Middle frontal gyrus (tissue), 1 donor: ENCODE measurements at regions not wholly inside any gene's neighbourhood (a gene's known extent, or its start where the extent isn't known, plus 50 kb on each side); places are given as distances from the start of the nearest gene placed in this dataset.
A peak's percentile ranks its signal among the peaks of the same experiment; 100 is the strongest.

ENCODE experiments used
- DNase-seq: peaks from one replicate; pipeline ENCODE4 v3.0.0-alpha.2; 2015; ENCODE audit warnings: low spot score; ENCODE audit errors: extremely low spot score

DNA sequence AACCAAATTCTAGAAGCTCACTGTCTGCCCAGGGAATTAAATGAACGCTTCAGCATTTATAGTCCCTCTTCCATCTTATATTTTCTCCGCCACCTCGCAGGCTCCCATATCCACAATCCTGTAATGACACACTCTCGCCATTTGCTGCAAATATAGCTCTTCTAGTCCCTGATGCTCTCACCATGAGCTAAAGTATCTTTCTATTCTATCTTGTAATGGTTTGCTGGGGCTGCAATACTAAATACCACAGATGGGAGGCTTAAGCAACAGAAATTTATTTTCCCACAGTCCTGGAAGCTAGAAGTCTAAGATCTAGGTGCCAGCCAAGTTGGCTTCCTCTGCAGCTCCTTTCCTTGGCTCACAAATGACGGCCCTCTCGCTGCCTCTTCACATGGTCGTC, 106.9 kb upstream of the NPHP3 start:
- no peak for DNase-seq

DNA sequence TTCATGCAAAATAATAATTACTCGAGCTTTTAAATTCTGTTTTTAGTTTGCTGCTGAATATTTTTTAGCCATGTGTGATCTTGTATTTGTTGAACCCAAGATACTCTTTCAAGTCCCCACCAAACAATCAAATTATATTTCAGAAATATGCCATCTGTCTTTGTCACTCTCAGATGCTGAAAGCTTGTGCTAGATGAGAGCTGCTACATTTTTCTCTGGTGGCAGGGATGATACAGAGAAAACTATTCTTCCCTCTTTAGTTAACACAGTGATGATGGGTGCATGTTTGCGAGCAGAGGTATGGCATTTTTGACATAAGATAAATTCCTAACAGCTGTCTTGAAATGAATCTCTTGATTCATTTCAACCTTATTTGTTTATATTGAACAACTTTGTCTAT, 100.6 kb upstream of the NPHP3 start:
- no peak for DNase-seq

DNA sequence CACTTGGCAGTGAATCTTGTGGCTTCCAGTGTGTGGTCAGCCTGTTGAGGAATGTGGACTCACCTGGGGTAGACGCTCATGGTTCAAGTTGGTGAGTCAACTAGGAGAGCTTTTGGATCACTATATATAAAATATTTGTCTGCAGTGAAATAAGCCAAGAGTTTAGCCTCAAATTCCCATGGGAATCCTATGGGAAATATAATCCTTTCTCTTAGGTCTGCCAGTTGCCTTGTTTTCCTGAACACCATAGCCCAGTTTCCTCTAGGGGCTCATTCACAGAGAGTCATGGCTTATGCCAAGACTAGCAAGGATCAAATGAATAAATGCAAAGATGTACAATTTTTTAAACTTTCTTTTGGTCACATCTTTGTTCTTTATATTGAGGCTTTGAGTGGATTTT, 100.1 kb upstream of the NPHP3 start:
- DNase-seq, result no peak

DNA sequence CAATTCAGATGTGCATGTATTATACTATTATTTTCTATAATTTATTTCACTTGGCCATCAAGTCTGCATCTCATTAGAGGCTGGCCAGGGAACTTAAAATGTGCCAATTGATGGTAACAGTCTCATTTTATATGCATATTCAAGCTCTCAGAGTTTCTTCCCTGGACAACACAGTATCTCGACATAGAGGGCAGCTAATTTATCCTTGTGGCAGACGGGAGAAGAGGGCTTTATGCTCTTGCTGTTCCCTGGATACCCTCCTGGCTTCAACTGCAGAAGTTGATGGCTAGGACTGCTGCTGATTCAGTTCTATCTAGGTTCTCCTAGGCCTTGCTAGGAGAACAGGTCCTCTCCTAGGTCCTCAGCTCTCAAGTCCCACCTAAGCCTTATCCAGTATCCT, 99.1 kb upstream of the NPHP3 start:
- DNase-seq, result no peak

DNA sequence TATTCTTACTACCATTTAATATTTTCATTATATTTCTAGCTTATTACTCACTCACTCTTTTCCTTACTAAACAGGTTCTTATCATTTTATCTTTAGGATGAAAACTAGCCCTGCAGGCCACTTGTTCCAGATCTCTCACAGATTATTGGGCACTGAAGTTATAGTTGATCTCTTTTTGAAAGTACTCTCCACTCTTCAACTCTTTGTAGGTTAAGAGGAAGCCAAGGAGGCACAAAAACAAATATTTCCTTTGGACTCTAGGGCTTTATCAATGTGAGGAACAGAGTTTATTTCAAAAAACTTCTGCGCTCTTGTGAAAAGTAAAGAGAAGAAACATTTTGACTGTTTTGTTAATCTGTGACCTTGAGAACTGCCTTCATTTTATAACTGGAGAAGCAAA, 96.0 kb upstream of the NPHP3 start:
- DNase-seq, result no peak

DNA sequence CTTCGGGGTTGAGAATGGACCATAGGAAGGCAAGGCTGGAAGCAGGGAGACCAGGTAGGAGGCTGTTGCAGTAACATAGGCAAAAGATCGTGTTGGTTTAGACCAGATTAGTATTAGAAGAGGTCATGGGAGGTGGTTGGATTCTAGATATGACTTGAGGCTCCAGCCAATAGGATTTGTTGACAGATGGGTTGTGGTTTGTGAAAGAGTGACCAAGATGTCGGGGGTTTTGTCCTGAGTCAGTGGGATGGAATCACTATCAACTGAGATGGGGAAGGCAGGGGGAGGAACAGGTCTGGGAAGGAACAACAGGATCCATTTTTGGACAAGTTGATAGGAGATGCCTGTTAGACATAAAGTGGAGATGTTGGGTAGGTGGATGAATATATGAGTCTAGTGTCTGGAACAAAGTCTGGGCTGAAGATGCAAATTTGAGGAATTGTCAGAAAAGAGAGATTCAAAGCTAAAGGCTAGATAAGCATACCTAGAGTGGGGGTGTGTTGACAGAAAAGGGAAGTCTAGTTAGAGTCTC, 95.5 kb upstream of the NPHP3 start:
- no peak for DNase-seq

DNA sequence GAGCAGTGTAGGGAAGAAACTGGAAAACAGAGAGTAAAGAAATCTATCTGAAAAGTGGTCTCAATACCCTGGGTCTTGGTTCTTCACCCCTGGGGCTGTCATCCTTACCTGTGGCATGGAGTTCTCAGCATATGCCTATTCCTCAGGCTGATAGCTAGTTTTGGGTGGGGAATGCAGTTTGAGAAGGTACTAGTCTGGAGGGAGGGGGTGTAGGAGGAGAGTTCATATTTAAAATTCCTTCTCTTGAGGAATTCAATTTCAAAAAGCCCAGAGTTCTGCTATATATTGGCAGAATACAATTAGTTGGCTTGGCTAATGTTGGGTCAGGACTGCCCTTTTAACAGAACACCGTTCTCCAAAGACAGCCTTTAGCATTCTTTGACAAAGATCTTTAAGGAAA, 82.9 kb upstream of the NPHP3 start:
- DNase-seq, result no peak

DNA sequence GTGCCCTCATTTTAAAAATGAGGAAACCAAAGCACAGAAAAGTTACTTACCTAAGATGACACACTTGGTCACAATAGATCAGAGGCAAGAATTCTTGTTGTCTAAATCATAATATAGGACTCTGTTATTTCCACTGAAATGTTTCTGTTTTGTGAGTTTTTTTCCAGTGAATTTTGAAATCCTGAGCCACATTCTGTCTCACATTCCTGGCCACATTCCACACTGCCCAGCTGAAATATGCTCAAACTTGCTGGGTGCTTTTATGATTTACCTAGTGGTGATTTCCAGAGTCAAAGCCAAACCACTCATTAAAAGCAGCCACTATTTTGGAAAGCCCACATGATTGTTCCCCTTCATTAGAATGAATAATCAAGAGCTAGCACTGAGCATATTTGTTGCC, 82.3 kb upstream of the NPHP3 start:
- DNase-seq, result no peak

DNA sequence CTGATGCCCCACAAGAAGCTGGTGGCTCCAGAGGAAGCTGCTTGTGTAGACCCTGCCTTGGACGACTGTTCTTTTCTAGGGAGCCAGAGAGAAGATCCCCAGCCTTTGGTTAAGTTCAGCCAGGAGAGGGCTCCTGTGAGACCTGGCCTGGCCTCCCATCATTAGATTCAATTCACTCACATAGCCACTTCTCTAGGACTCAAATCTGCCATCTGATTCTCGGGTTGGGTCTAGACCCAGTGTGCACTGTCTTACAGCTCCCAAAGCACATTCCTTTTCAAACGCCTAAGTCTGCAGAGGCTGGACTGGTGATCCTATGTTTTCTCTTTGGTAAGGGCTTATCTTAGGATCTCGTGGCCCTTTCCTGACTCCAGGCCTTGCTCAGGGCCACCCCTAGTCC, 81.7 kb upstream of the NPHP3 start:
- DNase-seq, result no peak

DNA sequence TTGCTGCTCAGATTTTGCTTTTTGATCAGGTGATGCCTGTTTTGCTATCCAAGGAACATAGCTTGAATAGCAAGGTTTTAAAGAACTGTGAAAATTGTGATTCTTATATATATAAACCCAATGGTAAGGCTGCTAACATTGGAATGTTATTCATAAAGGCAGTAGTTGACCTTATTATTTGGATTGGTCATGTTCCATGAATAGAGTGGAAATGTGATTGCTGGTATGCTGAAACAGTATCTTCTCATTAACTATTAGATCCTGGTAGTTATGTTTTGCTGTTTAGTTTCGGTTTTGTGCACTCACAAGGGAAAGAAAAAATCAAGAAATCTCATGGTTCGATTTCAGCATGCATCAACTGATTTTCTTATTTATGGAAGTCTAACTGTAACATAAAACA, 78.7 kb upstream of the NPHP3 start:
- DNase-seq, result no peak

DNA sequence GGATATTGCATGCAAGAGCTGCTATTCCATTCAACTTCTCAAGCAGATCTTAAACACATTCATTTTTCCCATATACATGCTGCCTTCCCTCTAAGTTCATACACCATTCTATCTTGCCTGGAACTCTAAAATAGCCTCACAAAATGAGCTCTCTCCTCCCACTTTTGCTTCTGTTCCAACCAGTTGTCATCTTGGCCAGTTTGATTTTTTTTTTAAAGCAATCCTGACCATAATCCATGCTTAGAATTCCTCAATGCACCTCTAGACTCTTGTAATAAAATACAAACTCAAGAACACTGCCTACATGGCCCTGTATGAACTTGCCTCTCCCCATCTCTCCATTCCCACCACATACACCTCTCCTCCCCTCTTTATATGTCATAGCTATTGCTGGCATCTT, 68.6 kb upstream of the NPHP3 start:
- DNase-seq, result no peak

DNA sequence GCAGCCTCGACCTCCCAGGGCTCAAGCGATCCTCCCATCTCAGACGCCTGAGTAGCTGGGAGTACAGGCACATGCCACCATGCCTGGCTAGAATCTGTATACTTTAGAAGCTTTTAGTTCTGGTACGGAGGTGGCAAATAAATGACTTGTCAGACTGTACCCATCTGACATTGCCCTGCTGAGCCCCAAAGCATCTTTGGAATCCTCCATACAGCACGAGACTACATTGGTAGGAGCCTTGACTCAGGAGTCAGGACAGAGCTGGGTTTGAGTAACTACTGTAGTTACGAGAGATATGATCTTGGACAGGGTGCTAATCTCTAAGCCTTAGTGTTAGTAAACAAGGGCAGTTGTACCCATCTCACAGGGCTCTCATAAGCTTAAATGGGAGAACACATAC, 67.8 kb upstream of the NPHP3 start:
- DNase-seq, result no peak

DNA sequence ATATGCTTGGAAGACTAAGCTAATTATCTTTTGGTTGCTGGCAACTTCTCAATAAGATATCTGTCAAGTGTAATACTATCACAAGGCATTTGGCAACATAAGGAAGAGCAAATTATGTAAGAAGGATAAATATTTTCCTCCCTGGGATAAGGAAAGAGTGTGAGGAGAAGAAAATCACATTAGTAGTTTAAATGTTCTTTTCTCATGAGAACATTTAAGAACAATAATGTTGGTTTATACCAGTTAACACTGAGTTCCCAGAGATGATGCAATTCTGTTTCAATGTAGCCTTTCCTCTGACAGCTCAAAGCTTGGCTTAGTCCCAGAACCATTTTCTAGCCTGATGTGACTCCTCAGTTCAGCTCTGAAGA, 66.1 kb upstream of the NPHP3 start:
- DNase-seq, result peak; percentile 16

DNA sequence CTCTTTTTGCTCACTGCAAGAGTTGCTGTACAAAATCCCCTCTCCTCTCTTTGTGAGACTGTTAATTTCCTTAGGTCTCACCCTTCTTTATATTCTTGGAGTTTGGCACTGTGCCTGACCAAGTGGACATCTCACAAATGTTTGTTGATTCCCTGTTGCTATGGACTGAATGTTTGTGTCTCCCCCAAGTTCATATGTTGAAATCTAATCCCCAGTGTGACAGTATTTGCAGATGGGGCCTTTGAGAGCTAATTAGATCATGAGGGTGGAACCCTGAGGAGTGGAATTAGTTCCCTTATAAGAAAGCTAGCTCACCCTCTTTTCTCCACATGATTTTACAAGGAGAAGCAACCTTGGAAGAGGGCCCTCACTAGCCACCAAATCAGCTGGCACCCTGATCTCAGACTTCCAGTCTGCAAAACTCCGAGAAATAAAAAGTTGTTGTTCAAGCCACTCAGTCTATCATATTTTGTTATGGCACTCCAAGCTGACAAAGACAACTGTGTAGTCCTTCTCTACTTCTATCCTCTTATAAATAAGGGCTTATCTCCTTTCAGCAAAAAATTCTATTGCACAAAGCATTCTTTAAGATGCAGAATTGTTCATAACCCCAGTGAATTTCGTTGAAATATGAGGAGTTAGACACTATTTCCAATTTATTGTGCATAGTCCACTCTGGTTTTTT, 65.5 kb upstream of the NPHP3 start:
- DNase-seq, result no peak

DNA sequence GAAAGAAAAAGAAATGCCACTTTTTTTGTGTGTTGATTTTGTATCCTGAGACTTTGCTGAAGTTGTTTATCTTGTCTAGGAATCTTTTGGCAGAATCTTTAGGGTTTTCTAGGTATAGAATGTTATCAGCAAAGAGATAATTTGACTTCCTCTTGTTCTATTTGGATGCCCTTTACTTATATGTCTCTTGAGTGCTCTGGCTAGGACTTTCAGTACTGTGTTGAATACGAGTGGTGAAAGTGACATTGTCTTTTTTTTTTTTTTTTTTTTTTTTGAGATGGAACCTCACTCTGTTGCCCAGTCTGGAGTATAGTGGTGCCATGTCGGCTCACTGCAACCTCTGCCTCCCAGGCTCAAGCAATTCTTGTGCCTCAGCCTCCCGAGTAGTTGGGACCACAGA, 64.7 kb upstream of the NPHP3 start:
- DNase-seq, result no peak

DNA sequence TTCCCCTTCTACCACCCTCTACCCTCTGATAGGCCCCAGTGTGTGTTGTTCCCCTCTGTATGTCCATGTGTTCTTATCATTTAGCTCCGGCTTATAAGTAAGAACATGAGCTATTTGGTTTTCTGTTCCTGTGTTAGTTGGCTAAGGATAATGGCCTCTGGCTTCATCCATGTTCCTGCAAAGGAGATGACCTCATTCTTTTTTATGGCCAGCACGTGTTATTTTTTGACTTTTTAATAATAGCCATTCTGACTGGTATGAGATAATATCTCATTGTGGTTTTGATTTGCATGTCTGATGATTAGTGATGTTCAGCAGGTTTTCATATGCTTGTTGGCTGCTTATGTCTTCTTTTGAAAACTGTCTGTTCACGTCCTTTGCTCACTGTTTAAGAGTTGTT, 63.1 kb upstream of the NPHP3 start:
- no peak for DNase-seq

DNA sequence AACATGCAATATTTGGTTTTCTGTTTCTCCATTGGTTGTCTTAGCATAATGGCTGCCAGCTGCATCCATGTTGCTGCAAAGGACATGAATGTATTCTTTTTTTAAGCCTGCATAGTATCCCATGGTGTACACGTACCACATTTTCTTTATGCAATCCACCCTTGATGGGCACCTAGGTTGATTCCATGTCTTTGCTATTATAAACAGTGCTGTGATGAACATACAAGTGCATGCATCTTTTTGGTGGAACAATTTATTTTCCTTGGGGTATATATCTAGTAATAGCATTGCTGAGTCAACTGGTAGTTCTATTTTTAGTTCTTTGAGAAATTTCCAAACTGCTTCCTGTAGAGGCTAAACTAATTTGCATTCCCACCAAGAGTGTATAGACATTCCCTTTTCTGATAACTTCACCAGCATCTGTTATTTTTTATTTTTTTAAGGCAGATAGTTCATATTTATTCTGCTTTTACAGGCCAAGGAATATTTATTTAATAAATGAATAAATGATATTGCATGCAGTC, 62.4 kb upstream of the NPHP3 start:
- no peak for DNase-seq

DNA sequence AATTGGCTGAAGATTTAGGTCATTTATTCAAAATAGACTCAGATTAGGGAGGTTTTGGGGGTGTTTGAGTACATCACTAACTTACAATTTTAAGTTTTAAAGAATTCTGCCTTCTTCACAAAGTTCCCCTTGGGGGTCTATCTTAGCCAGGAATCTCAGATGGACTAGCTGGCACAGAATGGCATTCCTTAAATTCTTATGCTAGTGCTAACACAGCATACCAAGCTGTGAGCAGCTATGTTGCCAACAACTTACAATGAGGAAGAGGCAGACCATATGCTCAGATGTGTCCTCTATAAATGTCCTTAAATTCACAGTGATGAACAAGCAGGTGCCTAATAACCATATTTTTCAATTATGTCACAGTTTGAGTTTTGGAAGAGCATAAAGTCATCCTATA, 60.9 kb upstream of the NPHP3 start:
- no peak for DNase-seq

DNA sequence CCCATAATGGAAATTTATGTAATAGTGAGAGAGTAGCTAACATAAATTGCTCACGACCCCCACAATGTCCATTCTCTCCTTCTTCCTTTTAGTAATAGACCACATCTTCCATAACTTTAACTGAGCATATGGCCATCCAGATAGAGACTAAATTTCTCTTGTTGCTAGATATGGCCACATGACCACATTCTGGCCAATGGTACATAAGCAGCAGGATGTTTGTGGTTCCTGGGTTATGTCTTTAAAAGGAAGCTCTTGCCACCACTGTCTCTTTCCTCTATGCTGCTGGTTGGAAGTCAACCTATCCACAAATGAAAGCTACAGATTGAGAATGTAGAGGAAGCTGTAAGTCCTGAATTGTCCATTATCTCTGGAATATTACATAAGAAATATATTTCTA, 59.7 kb upstream of the NPHP3 start:
- DNase-seq, result no peak

DNA sequence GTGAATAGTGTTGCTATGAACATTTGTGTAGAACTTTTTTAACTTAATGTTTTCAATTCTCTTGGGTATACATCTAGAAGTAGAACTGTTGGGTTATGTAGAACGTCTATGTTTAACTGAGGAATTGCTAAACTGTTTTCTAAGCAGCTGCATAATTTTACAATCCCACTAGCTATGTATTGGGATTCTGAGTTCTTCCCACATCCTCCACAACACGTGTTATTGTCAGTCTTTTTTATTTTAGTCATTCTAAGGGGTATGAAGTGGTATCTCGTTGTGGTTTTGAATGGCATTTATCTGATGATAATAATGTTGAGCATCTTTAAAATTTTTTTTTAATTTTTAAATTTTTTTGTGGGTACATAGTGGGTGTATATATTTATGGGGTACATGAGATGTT, 55.0 kb upstream of the NPHP3 start:
- DNase-seq, result no peak

DNA sequence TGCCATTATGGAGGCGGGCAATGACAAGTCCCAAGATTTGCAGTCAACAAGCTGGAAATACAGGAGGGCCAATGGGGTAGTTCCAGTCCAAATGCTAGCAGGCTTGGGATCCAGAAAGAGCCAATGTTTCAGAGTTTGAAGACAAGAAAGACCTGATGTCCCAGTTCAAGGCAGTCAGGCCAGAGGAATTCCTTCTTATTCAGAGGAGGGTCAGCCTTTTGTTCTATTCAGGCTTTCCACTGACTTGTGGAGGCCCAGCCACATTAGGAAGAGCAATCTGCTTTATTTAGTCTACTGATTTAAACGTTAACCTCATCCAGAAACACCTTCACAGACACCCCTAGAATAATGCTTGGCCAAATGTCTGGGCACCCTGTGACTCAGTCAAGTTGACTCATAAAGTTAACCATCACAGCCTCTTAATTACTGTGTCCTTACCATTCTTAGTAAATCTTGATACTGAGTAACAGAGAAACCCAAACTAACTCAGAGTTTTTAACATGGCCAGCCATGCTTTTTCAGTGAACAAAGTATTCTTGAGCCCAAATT, 50.9 kb upstream of the NPHP3 start:
- no peak for DNase-seq

DNA sequence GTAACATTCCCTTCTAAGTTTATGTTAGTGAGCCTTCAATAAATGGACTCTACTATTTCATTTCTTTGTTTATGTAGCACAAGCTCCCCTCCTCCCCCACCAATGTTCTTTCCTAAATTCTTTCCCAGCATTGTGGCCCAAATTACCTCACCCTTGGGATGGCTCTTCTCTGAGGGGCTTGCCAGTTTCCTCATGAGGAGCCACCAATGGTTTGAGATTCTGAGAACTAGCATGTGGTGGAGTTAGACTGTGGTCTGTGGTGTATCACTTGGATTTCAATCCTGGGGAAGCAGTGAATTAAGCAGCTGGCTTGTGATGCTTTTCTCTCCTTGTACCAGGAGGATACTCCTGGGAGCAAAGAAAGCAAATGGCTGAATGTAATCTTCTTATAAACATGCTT, 50.0 kb upstream of the NPHP3 start:
- DNase-seq, result no peak
